ENCODE measurements at regions not wholly inside any gene's neighbourhood (a gene's known extent, or its start where the extent isn't known, plus 50 kb on each side); places are given as distances from the start of the nearest gene placed in this dataset.

- ATAC-seq (no peak), DNase-seq (ENCODE audit: low read depth, low spot score) (no peak)
- Histone ChIP-seq H3K27me3 (ENCODE audit: control insufficient read depth, insufficient read depth, low read length) (no peaks in the 10 kb centered on the region), H3K9me3 (ENCODE audit: control insufficient read depth, insufficient read depth, low read depth, low read length) (no peaks in the 10 kb centered on the region), H3K4me1 (ENCODE audit: control insufficient read depth, insufficient read depth, low read length) (no peaks in the 10 kb centered on the region), H3K36me3 (ENCODE audit: control insufficient read depth, insufficient read depth, low read length) (no peaks in the 10 kb centered on the region), H3K4me3 (ENCODE audit: low read depth in 2 of 2, low read length in 2 of 2) (no peak overlapping the region), H3K27ac (ENCODE audit: low read length) (no peak overlapping the region)
- POLR2A ChIA-PET, result no interaction called here
- intact Hi-C loops (cut with micrococcal nuclease; ENCODE audit: unreplicated experiment) (no loop called here), in situ Hi-C loops (cut with HindIII; ENCODE audit: low pct_unique_long_range_greater_than_20kb, low sequenced_read_pairs) (no loop called here)
- TF ChIP-seq TCF7L2 (IDR thresholded peaks at IDR 0.05; ENCODE audit: low read depth, low read length), result no peak
- no peak for TF ChIP-seq SIN3A (IDR thresholded peaks at IDR 0.05; ENCODE audit: borderline replicate concordance, insufficient read depth, low read depth, low read length)
- TF ChIP-seq POLR2AphosphoS5 (IDR thresholded peaks at IDR 0.05; ENCODE audit: low read depth, low read length), result no peak
- no peak for TF ChIP-seq CTCF (IDR thresholded peaks at IDR 0.05)
- no peak for TF ChIP-seq REST (IDR thresholded peaks at IDR 0.05; ENCODE audit: insufficient read depth in 1 of 2, low read depth in 2 of 2, low read length in 1 of 2)
- CTCF ChIA-PET, result no interaction called here
- BruUV-seq (replicated peaks), result no TSS peak
Measured at GRCh38 chr6:84536885-84537638, 227.3 kb downstream of the TBX18 start.

- no TSS peak for BruUV-seq (replicated peaks)
- H3K4me3 ChIP-seq (ENCODE audit: low read depth in 2 of 2, low read length in 2 of 2), result no peak overlapping the region
- no peak for ATAC-seq
- in situ Hi-C loops (cut with HindIII; ENCODE audit: low pct_unique_long_range_greater_than_20kb, low sequenced_read_pairs) (no loop called here), intact Hi-C loops (cut with micrococcal nuclease; ENCODE audit: unreplicated experiment) (no loop called here)
- TF ChIP-seq SIN3A (IDR thresholded peaks at IDR 0.05; ENCODE audit: borderline replicate concordance, insufficient read depth, low read depth, low read length), result no peak
- no peak for TF ChIP-seq POLR2AphosphoS5 (IDR thresholded peaks at IDR 0.05; ENCODE audit: low read depth, low read length)
- no peak for TF ChIP-seq REST (IDR thresholded peaks at IDR 0.05; ENCODE audit: insufficient read depth in 1 of 2, low read depth in 2 of 2, low read length in 1 of 2)
- no peak for TF ChIP-seq CTCF (IDR thresholded peaks at IDR 0.05)
- no peak for TF ChIP-seq TCF7L2 (IDR thresholded peaks at IDR 0.05; ENCODE audit: low read depth, low read length)
- H3K27me3 ChIP-seq (ENCODE audit: control insufficient read depth, insufficient read depth, low read length), result no peaks in the 10 kb centered on the region
- POLR2A ChIA-PET, result no interaction called here
- H3K9me3 ChIP-seq (ENCODE audit: control insufficient read depth, insufficient read depth, low read depth, low read length), result no peaks in the 10 kb centered on the region
- no peak overlapping the region for H3K27ac ChIP-seq (ENCODE audit: low read length)
- CTCF ChIA-PET, result no interaction called here
- DNase-seq (ENCODE audit: low read depth, low spot score), result no peak
- no peaks in the 10 kb centered on the region for H3K36me3 ChIP-seq (ENCODE audit: control insufficient read depth, insufficient read depth, low read length)
- H3K4me1 ChIP-seq (ENCODE audit: control insufficient read depth, insufficient read depth, low read length), result no peaks in the 10 kb centered on the region
Measured at GRCh38 chr6:84528201-84528600, 236.2 kb downstream of the TBX18 start.
